DND-41 (cell line): ENCODE measurements at regions not wholly inside any gene's neighbourhood (a gene's known extent, or its start where the extent isn't known, plus 50 kb on each side); places are given as distances from the start of the nearest gene placed in this dataset.

Source experiments
- ATAC-seq: fragments of 200-7000 bp; cut with Tn5 transposase; 3 replicates; pipeline ENCODE4 v1.9.1; 2021; ENCODE audit warnings: low read depth; ENCODE audit not compliant: insufficient read depth
- DNase-seq: peaks from one replicate; pipeline ENCODE4 v3.0.0-alpha.2; 2020
- H2AFZ ChIP-seq: 2 replicates; pipeline ENCODE4 v1.6.0; 2012; ENCODE audit warnings: low read depth, low read length
- H3K27ac ChIP-seq: 2 replicates; pipeline ENCODE4 v1.5.1; 2012; ENCODE audit warnings: low read length, inconsistent platforms
- H3K27me3 ChIP-seq: fragments of 200-600 bp; sonication (generic); 2 replicates; pipeline ENCODE4 v1.6.0; 2012; ENCODE audit warnings: low read length, mild to moderate bottlenecking, inconsistent platforms; ENCODE audit not compliant: insufficient read depth, poor library complexity
- H3K36me3 ChIP-seq: 2 replicates; pipeline ENCODE4 v1.5.1; 2012; ENCODE audit warnings: low read length, inconsistent platforms; ENCODE audit not compliant: insufficient read depth
- H3K4me1 ChIP-seq: 2 replicates; pipeline ENCODE4 v1.5.1; 2012; ENCODE audit warnings: mild to moderate bottlenecking, low read length; ENCODE audit not compliant: insufficient read depth
- H3K4me2 ChIP-seq: 2 replicates; pipeline ENCODE4 v1.6.0; 2012; ENCODE audit warnings: mild to moderate bottlenecking, moderate library complexity, low read length, inconsistent platforms; ENCODE audit not compliant: insufficient read depth
- H3K4me3 ChIP-seq, 2 experiments: fragments of 200-600 bp in 1 of 2; shearing (Covaris generic) in 1 of 2; 2 replicates each; pipeline ENCODE4 v1.5.1; 2012 to 2016; ENCODE audit warnings: inconsistent platforms in 2 of 2, low read length in 2 of 2, mild to moderate bottlenecking in 2 of 2, low read depth in 1 of 2, moderate library complexity in 1 of 2
- H3K79me2 ChIP-seq: 2 replicates; pipeline ENCODE4 v1.6.0; 2012; ENCODE audit warnings: low read length, inconsistent platforms; ENCODE audit not compliant: insufficient read depth
- H3K9ac ChIP-seq: 2 replicates; pipeline ENCODE4 v1.6.0; 2012; ENCODE audit warnings: low read depth, mild to moderate bottlenecking, inconsistent platforms, low read length, moderate library complexity
- H3K9me3 ChIP-seq: 2 replicates; pipeline ENCODE4 v1.5.1; 2012; ENCODE audit warnings: low read length, moderate library complexity, mild to moderate bottlenecking, inconsistent platforms; ENCODE audit not compliant: insufficient read depth, severe bottlenecking
- H4K20me1 ChIP-seq: 2 replicates; pipeline ENCODE4 v1.6.0; 2012; ENCODE audit warnings: low read length; ENCODE audit not compliant: insufficient read depth
- CTCF ChIP-seq: IDR thresholded peaks from 2 replicates; pipeline ENCODE4 v1.5.1; 2012; ENCODE audit warnings: borderline replicate concordance, low read length, moderate library complexity, mild to moderate bottlenecking; ENCODE audit not compliant: poor library complexity, severe bottlenecking; ENCODE audit errors: extremely low read depth
- EZH2 ChIP-seq: IDR thresholded peaks from 3 replicates; pipeline ENCODE4 v1.6.1; 2012; ENCODE audit warnings: borderline replicate concordance, low read depth, mild to moderate bottlenecking, moderate library complexity, low read length, inconsistent platforms; ENCODE audit not compliant: severe bottlenecking

- DNase-seq: no peak
- Histone ChIP-seq H3K4me2 (no peak overlapping the region), H3K27me3 (no peaks in the 10 kb centered on the region), H3K79me2 (no peaks in the 10 kb centered on the region), H4K20me1 (no peaks in the 10 kb centered on the region), H3K4me1 (no peaks in the 10 kb centered on the region), H3K36me3 (no peaks in the 10 kb centered on the region), H3K9me3 (no peaks in the 10 kb centered on the region), H2AFZ (no peak overlapping the region), H3K27ac (no peak overlapping the region), H3K4me3 (no peak overlapping the region), H3K9ac (no peak overlapping the region)
- ATAC-seq: no peak
- TF ChIP-seq EZH2 (no peak), CTCF (no peak)
Observed at GRCh38 chr15:39092354-39092753, 488.5 kb upstream of the THBS1 start.

- Histone ChIP-seq H3K4me3 (no peak overlapping the region), H3K4me1 (no peaks in the 10 kb centered on the region), H3K4me2 (no peak overlapping the region), H3K9ac (no peak overlapping the region), H3K36me3 (no peaks in the 10 kb centered on the region), H3K27ac (no peak overlapping the region), H3K79me2 (no peaks in the 10 kb centered on the region), H2AFZ (no peak overlapping the region), H4K20me1 (no peaks in the 10 kb centered on the region), H3K9me3 (no peaks in the 10 kb centered on the region), H3K27me3 (no peaks in the 10 kb centered on the region)
- DNase-seq (no peak), ATAC-seq (no peak)
- TF ChIP-seq EZH2: no peak
- no peak for TF ChIP-seq CTCF
Observed at GRCh38 chr15:39092761-39093160, 488.1 kb upstream of the THBS1 start.

GRCh38 chr15:39094116-39094515, 486.8 kb upstream of the THBS1 start:
- TF ChIP-seq CTCF: no peak
- no peak for TF ChIP-seq EZH2
- H3K27me3 ChIP-seq: no peaks in the 10 kb centered on the region
- H3K9me3 ChIP-seq: no peaks in the 10 kb centered on the region
- H3K4me3 ChIP-seq: no peak overlapping the region
- H3K4me2 ChIP-seq: no peak overlapping the region
- no peak for DNase-seq
- H3K79me2 ChIP-seq: no peaks in the 10 kb centered on the region
- H2AFZ ChIP-seq: no peak overlapping the region
- no peaks in the 10 kb centered on the region for H3K36me3 ChIP-seq
- no peaks in the 10 kb centered on the region for H3K4me1 ChIP-seq
- no peak overlapping the region for H3K27ac ChIP-seq
- H4K20me1 ChIP-seq: no peaks in the 10 kb centered on the region
- no peak for ATAC-seq
- H3K9ac ChIP-seq: no peak overlapping the region

- Histone ChIP-seq H4K20me1 (no peaks in the 10 kb centered on the region), H3K4me2 (no peak overlapping the region), H2AFZ (no peak overlapping the region), H3K36me3 (no peaks in the 10 kb centered on the region), H3K9me3 (no peaks in the 10 kb centered on the region), H3K27me3 (no peaks in the 10 kb centered on the region), H3K9ac (no peak overlapping the region), H3K27ac (no peak overlapping the region), H3K79me2 (no peaks in the 10 kb centered on the region), H3K4me1 (no peaks in the 10 kb centered on the region), H3K4me3 (no peak overlapping the region)
- DNase-seq: no peak
- TF ChIP-seq EZH2: no peak
- no peak for TF ChIP-seq CTCF
- ATAC-seq: no peak
Observed at GRCh38 chr15:39095218-39095879, 485.5 kb upstream of the THBS1 start.
